ENCODE measurements at regions not wholly inside any gene's neighbourhood (a gene's known extent, or its start where the extent isn't known, plus 50 kb on each side); places are given as distances from the start of the nearest gene placed in this dataset.

GRCh38 chr13:80161219-80161618 lies 179.7 kb downstream of the SPRY2 start:
- H3K27ac ChIP-seq (ENCODE audit: insufficient read depth, low read length): no peak overlapping the region
- H2AFZ ChIP-seq (replicated peaks; ENCODE audit: low read length, poor library complexity): no peak overlapping the region
- no peak overlapping the region for H2BK20ac ChIP-seq (ENCODE audit: low read depth, low read length)
- no peak overlapping the region for H4K91ac ChIP-seq (ENCODE audit: insufficient read depth, low read depth, low read length)
- no peak overlapping the region for H4K8ac ChIP-seq (ENCODE audit: low read depth in 2 of 2, low read length in 2 of 2)
- H3K4me2 ChIP-seq (ENCODE audit: low read depth, low read length): no peak overlapping the region
- no peaks in the 10 kb centered on the region for H3K79me1 ChIP-seq (ENCODE audit: low read depth in 1 of 2, low read length in 2 of 2)
- no peak overlapping the region for H2BK120ac ChIP-seq (ENCODE audit: low read depth, low read length)
- no peak overlapping the region for H3K4me3 ChIP-seq (ENCODE audit: insufficient read depth, low read depth, low read length)
- WGBS, 2 experiments (ENCODE audit: extremely low coverage in 2 of 2, insufficient read length in 1 of 2): no CpG with 5 or more reads among the region's 2 CpGs
- no peak overlapping the region for H3K56ac ChIP-seq (ENCODE audit: extremely low read depth, insufficient read depth, low read length)
- H3K23ac ChIP-seq (ENCODE audit: low read depth, low read length): no peak overlapping the region
- intact Hi-C loops (cut with micrococcal nuclease) (no loop called here), in situ Hi-C loops (cut with MboI; ENCODE audit: low sequenced_read_pairs) (no loop called here), dilution Hi-C loops (cut with HindIII; ENCODE audit: low sequenced_read_pairs, unreplicated experiment) (no loop called here)
- H3K9me1 ChIP-seq (ENCODE audit: insufficient read depth, low read length): no peaks in the 10 kb centered on the region
- no peaks in the 10 kb centered on the region for H3K36me3 ChIP-seq (ENCODE audit: control insufficient read depth, insufficient read depth, low read length)
- no peak overlapping the region for H3K14ac ChIP-seq (replicated peaks; ENCODE audit: low read depth, low read length)
- H2AK5ac ChIP-seq (ENCODE audit: low read depth, low read length): no peak overlapping the region
- ChIA-PET CTCF (no interaction called here), POLR2A (ENCODE audit: unreplicated experiment) (no interaction called here)
- no peak overlapping the region for H3K4ac ChIP-seq (ENCODE audit: low read depth, low read length)
- H3K18ac ChIP-seq (ENCODE audit: low read depth, low read length): no peak overlapping the region
- ATAC-seq (ENCODE audit: low read depth): no peak
- H2BK5ac ChIP-seq (ENCODE audit: low read depth, low read length, poor library complexity, severe bottlenecking): no peak overlapping the region
- H4K5ac ChIP-seq (ENCODE audit: low read depth, low read length): no peak overlapping the region
- TF ChIP-seq CHD1 (IDR thresholded peaks at IDR 0.05; ENCODE audit: low read depth, low read length) (no peak), RFX5 (IDR thresholded peaks at IDR 0.05; ENCODE audit: low read depth, low read length) (no peak), SMC3 (IDR thresholded peaks at IDR 0.05; ENCODE audit: low read depth, low read length) (no peak), MAFK (IDR thresholded peaks at IDR 0.05; ENCODE audit: low read depth, low read length) (no peak), FOS (IDR thresholded peaks at IDR 0.05; ENCODE audit: low read depth, low read length) (no peak), NFE2L2 (IDR thresholded peaks at IDR 0.05; ENCODE audit: low read depth, low read length) (no peak), RAD21 (IDR thresholded peaks at IDR 0.05; ENCODE audit: low read length) (no peak), BHLHE40 (IDR thresholded peaks at IDR 0.05; ENCODE audit: low read depth, low read length) (no peak), MXI1 (IDR thresholded peaks at IDR 0.05; ENCODE audit: borderline replicate concordance, low read depth, low read length) (no peak)
- TF ChIP-seq, protein P1, sequence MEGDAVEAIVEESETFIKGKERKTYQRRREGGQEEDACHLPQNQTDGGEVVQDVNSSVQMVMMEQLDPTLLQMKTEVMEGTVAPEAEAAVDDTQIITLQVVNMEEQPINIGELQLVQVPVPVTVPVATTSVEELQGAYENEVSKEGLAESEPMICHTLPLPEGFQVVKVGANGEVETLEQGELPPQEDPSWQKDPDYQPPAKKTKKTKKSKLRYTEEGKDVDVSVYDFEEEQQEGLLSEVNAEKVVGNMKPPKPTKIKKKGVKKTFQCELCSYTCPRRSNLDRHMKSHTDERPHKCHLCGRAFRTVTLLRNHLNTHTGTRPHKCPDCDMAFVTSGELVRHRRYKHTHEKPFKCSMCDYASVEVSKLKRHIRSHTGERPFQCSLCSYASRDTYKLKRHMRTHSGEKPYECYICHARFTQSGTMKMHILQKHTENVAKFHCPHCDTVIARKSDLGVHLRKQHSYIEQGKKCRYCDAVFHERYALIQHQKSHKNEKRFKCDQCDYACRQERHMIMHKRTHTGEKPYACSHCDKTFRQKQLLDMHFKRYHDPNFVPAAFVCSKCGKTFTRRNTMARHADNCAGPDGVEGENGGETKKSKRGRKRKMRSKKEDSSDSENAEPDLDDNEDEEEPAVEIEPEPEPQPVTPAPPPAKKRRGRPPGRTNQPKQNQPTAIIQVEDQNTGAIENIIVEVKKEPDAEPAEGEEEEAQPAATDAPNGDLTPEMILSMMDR (conservative IDR thresholded peaks at IDR 0.05; ENCODE audit: low read depth, low read length): no peak
- TF ChIP-seq, protein P2, sequence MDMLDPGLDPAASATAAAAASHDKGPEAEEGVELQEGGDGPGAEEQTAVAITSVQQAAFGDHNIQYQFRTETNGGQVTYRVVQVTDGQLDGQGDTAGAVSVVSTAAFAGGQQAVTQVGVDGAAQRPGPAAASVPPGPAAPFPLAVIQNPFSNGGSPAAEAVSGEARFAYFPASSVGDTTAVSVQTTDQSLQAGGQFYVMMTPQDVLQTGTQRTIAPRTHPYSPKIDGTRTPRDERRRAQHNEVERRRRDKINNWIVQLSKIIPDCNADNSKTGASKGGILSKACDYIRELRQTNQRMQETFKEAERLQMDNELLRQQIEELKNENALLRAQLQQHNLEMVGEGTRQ (IDR thresholded peaks at IDR 0.05; ENCODE audit: low read depth, low read length): no peak
- no peaks in the 10 kb centered on the region for H3K9me3 ChIP-seq (ENCODE audit: control insufficient read depth, insufficient read depth, low read length)
- H4K20me1 ChIP-seq (ENCODE audit: insufficient read depth, low read length): no peaks in the 10 kb centered on the region
- no peak for DNase-seq
- 0 out of 2 replicates have a peak, but pooled peaks cover 2% of the 10 kb centered on the region for H3K4me1 ChIP-seq (ENCODE audit: control insufficient read depth, insufficient read depth, low read length)
- H3K9ac ChIP-seq (ENCODE audit: low read depth, low read length): no peak overlapping the region
- H2BK15ac ChIP-seq (ENCODE audit: low read depth, low read length): no peak overlapping the region
- no peak overlapping the region for H2AK9ac ChIP-seq (replicated peaks; ENCODE audit: low read depth, low read length, poor library complexity)
- H3K27me3 ChIP-seq (ENCODE audit: control insufficient read depth, insufficient read depth, low read length): no peaks in the 10 kb centered on the region
- BruUV-seq (replicated peaks): no TSS peak

All from IMR-90 (cell line).